HepG2 (cell line): ENCODE measurements at regions not wholly inside any gene's neighbourhood (a gene's known extent, or its start where the extent isn't known, plus 50 kb on each side); places are given as distances from the start of the nearest gene placed in this dataset.

Source experiments
- ARNTL ChIP-seq: sonication (generic); formaldehyde crosslinking; IDR thresholded peaks from 2 replicates; pipeline ENCODE4 v1.4.0; 2020; ENCODE audit warnings: mild to moderate bottlenecking, missing genetic modification reagents
- BRCA1 ChIP-seq: sonication (generic); formaldehyde crosslinking; IDR thresholded peaks from 2 replicates; pipeline ENCODE4 v1.4.0; 2020; ENCODE audit warnings: missing genetic modification reagents
- ELF1 ChIP-seq: sonication (generic); formaldehyde crosslinking; IDR thresholded peaks from 2 replicates; pipeline ENCODE4 v1.4.0; 2020; ENCODE audit warnings: missing genetic modification reagents
- EP300 ChIP-seq, 3 experiments: sonication (generic) in 1 of 3; formaldehyde crosslinking in 1 of 3; IDR thresholded peaks; 2 replicates each; pipeline versions ENCODE4 v1.5.1 to v1.6.1; 2011 to 2020; ENCODE audit warnings: low read depth in 2 of 3, low read length in 2 of 3, borderline replicate concordance in 1 of 3, improper control_type of control experiment in 1 of 3, mild to moderate bottlenecking in 1 of 3, missing genetic modification reagents in 1 of 3, moderate library complexity in 1 of 3
- HCFC1 ChIP-seq: fragments of 150-350 bp; IDR thresholded peaks from 2 replicates; pipeline ENCODE4 v1.6.1; 2014; ENCODE audit warnings: low read depth, low read length
- MATR3 ChIP-seq: sonication (generic); formaldehyde crosslinking; IDR thresholded peaks from 2 replicates; pipeline ENCODE4 v1.4.0; 2020; ENCODE audit warnings: missing genetic modification reagents
- MLXIP ChIP-seq: sonication (generic); formaldehyde crosslinking; IDR thresholded peaks from 2 replicates; pipeline ENCODE4 v1.9.0; 2021; ENCODE audit warnings: missing genetic modification reagents, borderline replicate concordance
- NFYB ChIP-seq: sonication (generic); formaldehyde crosslinking; IDR thresholded peaks from 2 replicates; pipeline ENCODE4 v1.4.0; 2020; ENCODE audit warnings: missing genetic modification reagents
- SIN3A ChIP-seq: IDR thresholded peaks from 2 replicates; pipeline ENCODE4 v1.6.1; 2011; ENCODE audit warnings: low read depth, mild to moderate bottlenecking, control low read depth, low read length, borderline replicate concordance
- SMC3 ChIP-seq: IDR thresholded peaks from 2 replicates; pipeline ENCODE4 v1.6.1; 2011; ENCODE audit warnings: low read length, improper control_type of control experiment
- SP140L ChIP-seq: sonication (generic); formaldehyde crosslinking; IDR thresholded peaks from 2 replicates; pipeline ENCODE4 v1.4.0; 2020; ENCODE audit warnings: missing genetic modification reagents, borderline replicate concordance
- TCF7 ChIP-seq: sonication (generic); IDR thresholded peaks from 2 replicates; pipeline ENCODE4 v1.6.1; 2016; ENCODE audit warnings: antibody characterized with exemption, low read depth
- ZNF282 ChIP-seq: fragments of 450-650 bp; IDR thresholded peaks from 2 replicates; pipeline ENCODE4 v1.6.1; 2018; ENCODE audit not compliant: partially characterized antibody

- TF ChIP-seq SIN3A (no peak), SMC3 (no peak), HCFC1 (no peak), NFYB (CRISPR knock-in tag) (no peak), MLXIP (CRISPR knock-in tag) (no peak), TCF7 (no peak), ZNF282 (no peak), ARNTL (CRISPR knock-in tag) (no peak), BRCA1 (CRISPR knock-in tag) (no peak), EP300 (IDR thresholded peaks at IDR 0.05; ENCODE audit: low read depth in 2 of 2, low read length in 2 of 2) (no peak), EP300 (CRISPR knock-in tag; IDR thresholded peaks at IDR 0.05; ENCODE audit: borderline replicate concordance) (no peak), ELF1 (no peak), SP140L (CRISPR knock-in tag) (no peak), MATR3 (no peak)
Observed at GRCh38 chr10:31744025-31744424, 184.6 kb downstream of the ARHGAP12 start.
